Breast epithelium (tissue), 3 donors: ENCODE measurements at regions not wholly inside any gene's neighbourhood (a gene's known extent, or its start where the extent isn't known, plus 50 kb on each side); places are given as distances from the start of the nearest gene placed in this dataset.

Experiments used
- POLR2AphosphoS5 ChIP-seq, 3 donors: sonication (generic); formaldehyde crosslinking; IDR thresholded peaks; one replicate each; pipeline ENCODE4 v1.6.1; 2017; ENCODE audit warnings: antibody characterized with exemption in 3 of 3
- TF ChIP-seq, protein P1 (sequence below), 3 donors: fragments of 450-650 bp; IDR thresholded peaks; one replicate each; pipeline ENCODE4 v1.5.1; 2016 to 2017; ENCODE audit warnings: antibody characterized with exemption in 3 of 3, mild to moderate bottlenecking in 3 of 3, moderate library complexity in 3 of 3

DNA sequence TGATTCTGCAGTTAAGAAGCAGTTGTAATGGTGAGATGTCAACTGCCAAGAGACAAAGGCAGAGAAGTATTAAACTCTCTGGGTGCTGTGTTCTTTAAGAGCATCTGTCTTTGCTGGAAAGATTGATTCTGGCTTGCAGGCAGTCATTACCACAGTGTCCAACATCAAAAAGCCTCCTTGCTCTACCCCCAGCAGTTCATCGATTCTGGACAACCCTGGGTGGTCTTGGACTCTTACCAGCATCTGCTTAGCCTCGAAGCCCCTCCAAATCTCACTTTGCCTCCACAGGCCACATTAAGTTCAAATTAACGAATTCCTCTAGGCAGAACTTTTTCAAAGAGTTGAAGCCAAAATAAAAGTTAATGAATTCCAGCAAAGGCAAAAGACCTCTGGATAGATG lies 1061.4 kb downstream of the TSN start:
- TF ChIP-seq POLR2AphosphoS5 (IDR thresholded peaks at IDR 0.05), result no peak
- TF ChIP-seq, protein P1, sequence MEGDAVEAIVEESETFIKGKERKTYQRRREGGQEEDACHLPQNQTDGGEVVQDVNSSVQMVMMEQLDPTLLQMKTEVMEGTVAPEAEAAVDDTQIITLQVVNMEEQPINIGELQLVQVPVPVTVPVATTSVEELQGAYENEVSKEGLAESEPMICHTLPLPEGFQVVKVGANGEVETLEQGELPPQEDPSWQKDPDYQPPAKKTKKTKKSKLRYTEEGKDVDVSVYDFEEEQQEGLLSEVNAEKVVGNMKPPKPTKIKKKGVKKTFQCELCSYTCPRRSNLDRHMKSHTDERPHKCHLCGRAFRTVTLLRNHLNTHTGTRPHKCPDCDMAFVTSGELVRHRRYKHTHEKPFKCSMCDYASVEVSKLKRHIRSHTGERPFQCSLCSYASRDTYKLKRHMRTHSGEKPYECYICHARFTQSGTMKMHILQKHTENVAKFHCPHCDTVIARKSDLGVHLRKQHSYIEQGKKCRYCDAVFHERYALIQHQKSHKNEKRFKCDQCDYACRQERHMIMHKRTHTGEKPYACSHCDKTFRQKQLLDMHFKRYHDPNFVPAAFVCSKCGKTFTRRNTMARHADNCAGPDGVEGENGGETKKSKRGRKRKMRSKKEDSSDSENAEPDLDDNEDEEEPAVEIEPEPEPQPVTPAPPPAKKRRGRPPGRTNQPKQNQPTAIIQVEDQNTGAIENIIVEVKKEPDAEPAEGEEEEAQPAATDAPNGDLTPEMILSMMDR (IDR thresholded peaks at IDR 0.05), result no peak
